ENCODE measurements at regions not wholly inside any gene's neighbourhood (a gene's known extent, or its start where the extent isn't known, plus 50 kb on each side); places are given as distances from the start of the nearest gene placed in this dataset.

- Histone ChIP-seq H4K20me1 (ENCODE audit: control insufficient read depth, insufficient read depth, insufficient read length) (no peaks in the 10 kb centered on the region), H2BK20ac (ENCODE audit: low read depth, low read length, poor library complexity, severe bottlenecking) (no peak overlapping the region), H3K56ac (ENCODE audit: insufficient read length, low read depth, low read length) (no peak overlapping the region), H3K18ac (ENCODE audit: insufficient read length, low read depth, low read length) (no peak overlapping the region), H2AK5ac (ENCODE audit: insufficient read length, low read length) (no peak overlapping the region), H2BK15ac (ENCODE audit: low read depth, low read length) (no peak overlapping the region), H3K27ac (ENCODE audit: insufficient read length, low read depth, low read length) (no peak overlapping the region), H3K4me2 (ENCODE audit: insufficient read depth, insufficient read length, low read length) (no peak overlapping the region), H3K79me2 (ENCODE audit: insufficient read depth, low read length) (no peaks in the 10 kb centered on the region), H3T11ph (ENCODE audit: low read length) (no peak overlapping the region), H2BK5ac (ENCODE audit: insufficient read length, low read length) (no peak overlapping the region), H3K4ac (ENCODE audit: low read depth, low read length) (no peak overlapping the region), H3K9ac (ENCODE audit: extremely low read depth, insufficient read length, low read length) (no peak overlapping the region), H4K5ac (ENCODE audit: insufficient read length, low read depth, low read length) (no peak overlapping the region), H3K79me1 (ENCODE audit: insufficient read depth, low read depth, low read length, poor library complexity, severe bottlenecking) (no peaks in the 10 kb centered on the region), H2BK120ac (ENCODE audit: low read depth, low read length, poor library complexity, severe bottlenecking) (no peak overlapping the region), H2AFZ (ENCODE audit: low read length) (no peak overlapping the region), H3K14ac (ENCODE audit: insufficient read depth, low read length) (no peak overlapping the region), H3K9me3 (ENCODE audit: control insufficient read depth, low read depth, low read length) (no peaks in the 10 kb centered on the region), H2BK12ac (ENCODE audit: insufficient read length, low read depth, low read length) (no peak overlapping the region), H3K23me2 (ENCODE audit: insufficient read length, low read depth, low read length, poor library complexity, severe bottlenecking) (no peaks in the 10 kb centered on the region), H3K4me1 (ENCODE audit: insufficient read depth, low read length) (no peaks in the 10 kb centered on the region), H4K91ac (ENCODE audit: insufficient read length, low read depth, low read length) (no peak overlapping the region), H3K27me3 (ENCODE audit: insufficient read depth, low read length) (no peaks in the 10 kb centered on the region), H4K8ac (replicated peaks; ENCODE audit: insufficient read length, low read depth, low read length) (no peak overlapping the region), H3K23ac (ENCODE audit: insufficient read length, low read depth, low read length) (no peak overlapping the region)
- peaks cover 0 to 6% of the 10 kb centered on the region in 2 experiments; a peak in 2 of 4 replicates for H3K4me1 Mint-ChIP-seq
- peaks cover 13 to 17% of the 10 kb centered on the region in 2 experiments for H3K9me3 Mint-ChIP-seq
- no peak overlapping the region for H3K4me3 Mint-ChIP-seq
- DNase-seq, result no peak
- no peaks in the 10 kb centered on the region for H3K27me3 Mint-ChIP-seq (ENCODE audit: low read depth)
- no peak overlapping the region for H3K27ac Mint-ChIP-seq
- TF ChIP-seq, protein P1, sequence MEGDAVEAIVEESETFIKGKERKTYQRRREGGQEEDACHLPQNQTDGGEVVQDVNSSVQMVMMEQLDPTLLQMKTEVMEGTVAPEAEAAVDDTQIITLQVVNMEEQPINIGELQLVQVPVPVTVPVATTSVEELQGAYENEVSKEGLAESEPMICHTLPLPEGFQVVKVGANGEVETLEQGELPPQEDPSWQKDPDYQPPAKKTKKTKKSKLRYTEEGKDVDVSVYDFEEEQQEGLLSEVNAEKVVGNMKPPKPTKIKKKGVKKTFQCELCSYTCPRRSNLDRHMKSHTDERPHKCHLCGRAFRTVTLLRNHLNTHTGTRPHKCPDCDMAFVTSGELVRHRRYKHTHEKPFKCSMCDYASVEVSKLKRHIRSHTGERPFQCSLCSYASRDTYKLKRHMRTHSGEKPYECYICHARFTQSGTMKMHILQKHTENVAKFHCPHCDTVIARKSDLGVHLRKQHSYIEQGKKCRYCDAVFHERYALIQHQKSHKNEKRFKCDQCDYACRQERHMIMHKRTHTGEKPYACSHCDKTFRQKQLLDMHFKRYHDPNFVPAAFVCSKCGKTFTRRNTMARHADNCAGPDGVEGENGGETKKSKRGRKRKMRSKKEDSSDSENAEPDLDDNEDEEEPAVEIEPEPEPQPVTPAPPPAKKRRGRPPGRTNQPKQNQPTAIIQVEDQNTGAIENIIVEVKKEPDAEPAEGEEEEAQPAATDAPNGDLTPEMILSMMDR (conservative IDR thresholded peaks at IDR 0.05), result no peak
- no CpG with 5 or more reads among the region's 4 CpGs for WGBS (ENCODE audit: extremely low coverage, insufficient read length, low lambda C conversion rate)
- peaks cover 7 to 27% (median 7%) of the 10 kb centered on the region in 3 experiments; a peak in 6 of 7 replicates for H3K36me3 Mint-ChIP-seq (ENCODE audit: insufficient read depth in 1 of 3, low read depth in 3 of 3)
Observed at GRCh38 chr13:44093607-44094564, 214.2 kb downstream of the LACC1 start.

Measured in H9 (cell line).